GM12878 (cell line): ENCODE measurements at regions not wholly inside any gene's neighbourhood (a gene's known extent, or its start where the extent isn't known, plus 50 kb on each side); places are given as distances from the start of the nearest gene placed in this dataset.

Experiments used
- ATAC-seq: fragments of 200-7000 bp; cut with Tn5 transposase; 3 replicates; pipeline ENCODE4 v1.9.1; 2020; ENCODE audit warnings: mild to moderate bottlenecking, moderate library complexity
- BruUV-seq: library from RNA; stranded (reverse); fragments of 400-500 nt; replicated peaks from 2 replicates; lab custom pipeline; 2021; lab: Mats Ljungman, UMichigan
- CTCF ChIA-PET: fragments of 300-600 bp; sonication (Branson Sonifier 250); formaldehyde crosslinking; extraction: SDS; loops from one replicate; lab custom pipeline; 2021; ENCODE audit warnings: inconsistent platforms; lab: Yijun Ruan, JAX
- POLR2A ChIA-PET: fragments of 350-600 bp; formaldehyde crosslinking; extraction: SDS; loops from one replicate; lab custom pipeline; 2021; ENCODE audit warnings: inconsistent platforms; lab: Charles Lee
- RAD21 ChIA-PET: fragments of 300-600 bp; sonication (Branson Sonifier 250); formaldehyde crosslinking; loops from one replicate; lab custom pipeline; 2023; ENCODE audit warnings: antibody characterized with exemption; ENCODE audit not compliant: unreplicated experiment; lab: Charles Lee
- SMC1A ChIA-PET: fragments of 300-600 bp; sonication (Branson Sonifier 250); formaldehyde crosslinking; loops from one replicate; lab custom pipeline; 2023; ENCODE audit not compliant: unreplicated experiment, uncharacterized antibody; lab: Charles Lee
- DNase-seq: peaks from one replicate; pipeline ENCODE4 v3.0.0-alpha.2; 2011; ENCODE audit warnings: low read depth, low spot score
- FAIRE-seq: peaks from 3 replicates; lab custom pipeline; 2011; peaks lifted over from hg19 to GRCh38; lab: Jason Lieb, UNC
- H2AFZ ChIP-seq: 2 replicates; pipeline ENCODE4 v1.6.0; 2011; ENCODE audit warnings: low read depth, low read length, control low read depth; ENCODE audit not compliant: control insufficient read depth
- H3K27ac ChIP-seq: 2 replicates; pipeline ENCODE4 v1.5.1; 2011; ENCODE audit warnings: control low read depth; ENCODE audit not compliant: control insufficient read depth, insufficient read depth
- H3K27me3 ChIP-seq, 2 experiments: replicated peaks in 1 of 2; 2 replicates each; pipeline versions ENCODE4 v1.6.0 to v1.6.1; 2011; ENCODE audit warnings: low read length in 1 of 2; ENCODE audit not compliant: control insufficient read depth in 2 of 2, insufficient read depth in 2 of 2
- H3K36me3 ChIP-seq, 2 experiments: 2 replicates each; pipeline ENCODE4 v1.5.1; 2011; ENCODE audit warnings: low read length in 1 of 2; ENCODE audit not compliant: control insufficient read depth in 2 of 2, insufficient read depth in 2 of 2
- H3K4me1 ChIP-seq: 2 replicates; pipeline ENCODE4 v1.6.1; 2011; ENCODE audit warnings: mild to moderate bottlenecking, low read length, moderate library complexity, mixed read lengths; ENCODE audit not compliant: control insufficient read depth, insufficient read depth
- H3K4me2 ChIP-seq: 2 replicates; pipeline ENCODE4 v1.6.0; 2011; ENCODE audit warnings: control low read depth; ENCODE audit not compliant: control insufficient read depth, insufficient read depth
- H3K4me3 ChIP-seq: fragments of 200-600 bp; sonication (generic); 2 replicates; pipeline ENCODE4 v1.5.1; 2016
- H3K79me2 ChIP-seq: 2 replicates; pipeline ENCODE4 v1.6.0; 2011; ENCODE audit warnings: low read length; ENCODE audit not compliant: control insufficient read depth, insufficient read depth
- H3K9ac ChIP-seq: 2 replicates; pipeline ENCODE4 v1.8.0; 2011; ENCODE audit warnings: low read length, control low read depth, mixed read lengths; ENCODE audit not compliant: control insufficient read depth, insufficient read depth
- H3K9me3 ChIP-seq: replicated peaks from 3 replicates; pipeline ENCODE4 v1.5.1; 2011; ENCODE audit warnings: mild to moderate bottlenecking, low read length; ENCODE audit not compliant: control insufficient read depth, insufficient read depth
- H4K20me1 ChIP-seq: 2 replicates; pipeline ENCODE4 v1.6.0; 2011; ENCODE audit not compliant: control insufficient read depth, insufficient read depth
- CEBPB ChIP-seq, 2 experiments: fragments of 150-350 bp in 1 of 2; IDR thresholded peaks; 2 replicates each; pipeline ENCODE4 v1.6.1; 2012 to 2014; ENCODE audit warnings: low read depth in 2 of 2, low read length in 2 of 2, borderline replicate concordance in 1 of 2, inconsistent platforms in 1 of 2
- CHD4 ChIP-seq: fragments of 200-600 bp; sonication (generic); IDR thresholded peaks from 2 replicates; pipeline ENCODE4 v1.6.1; 2016; ENCODE audit warnings: mild to moderate bottlenecking
- EED ChIP-seq: sonication (generic); IDR thresholded peaks from 2 replicates; pipeline ENCODE4 v1.6.1; 2016; ENCODE audit warnings: antibody characterized with exemption, low read depth
- KLF5 ChIP-seq: fragments of 450-650 bp; IDR thresholded peaks from 2 replicates; pipeline ENCODE4 v1.6.1; 2014; ENCODE audit warnings: mild to moderate bottlenecking; ENCODE audit not compliant: partially characterized antibody
- MTA3 ChIP-seq: IDR thresholded peaks from 2 replicates; pipeline ENCODE4 v1.6.1; 2012; ENCODE audit warnings: low read length, inconsistent platforms, borderline replicate concordance
- NR2F1 ChIP-seq: fragments of 450-650 bp; conservative IDR thresholded peaks from 2 replicates; pipeline ENCODE4 v1.6.1; 2017; ENCODE audit warnings: mild to moderate bottlenecking
- WGBS: methylation state at CpG from one replicate; pipeline ENCODE4 v1.1.6; 2016; ENCODE audit warnings: low lambda C conversion rate; ENCODE audit not compliant: insufficient replicate concordance, insufficient coverage; ENCODE audit errors: missing lambda C conversion rate; 5-methylcytosine and 5-hydroxymethylcytosine counted together
- in situ Hi-C: fragments of 300-500 bp; cut with MboI; formaldehyde crosslinking; loops from 9 replicates; pipeline ENCODE4 v1.14.3; 2018; ENCODE audit warnings: mixed read lengths
- intact Hi-C: fragments of 100-400 bp; cut with micrococcal nuclease; formaldehyde crosslinking; loops from one replicate; pipeline ENCODE4 v1.14.2; 2022; ENCODE audit not compliant: unreplicated experiment
- TF ChIP-seq, protein P1 (sequence below), 3 experiments: IDR thresholded peaks in 2 of 3; conservative IDR thresholded peaks in 1 of 3; 2 replicates each; pipeline ENCODE4 v1.5.1; 2011; ENCODE audit warnings: low read depth in 3 of 3, low read length in 3 of 3, mild to moderate bottlenecking in 3 of 3, control low read depth in 2 of 3, moderate library complexity in 2 of 3, inconsistent platforms in 1 of 3, mixed read lengths in 1 of 3; ENCODE audit not compliant: control insufficient read depth in 2 of 3, insufficient read depth in 1 of 3; ENCODE audit errors: extremely low read depth in 1 of 3

DNA sequence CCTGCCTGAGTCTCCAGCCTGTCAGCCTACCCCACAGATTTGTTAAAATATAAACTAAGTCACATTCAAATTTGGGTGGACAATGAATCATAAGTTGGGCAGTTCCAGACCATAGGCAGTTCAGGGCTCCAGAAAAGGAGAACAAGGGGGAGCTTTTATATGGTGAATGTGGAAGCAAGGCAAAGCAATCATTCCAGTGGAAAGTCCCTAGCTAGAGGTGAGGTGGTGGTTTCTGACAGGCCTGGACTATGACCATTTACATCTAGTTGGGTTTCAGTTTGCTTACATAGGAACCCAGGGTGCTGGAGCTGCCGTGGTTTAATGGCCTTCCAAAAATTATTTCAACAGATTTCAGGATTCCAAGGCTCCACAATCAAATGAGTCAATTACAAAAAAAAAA, 207.3 kb downstream of the AEBP2 start:
- Histone ChIP-seq H3K27ac (no peak overlapping the region), H4K20me1 (no peaks in the 10 kb centered on the region), H3K9me3 (peaks cover 3% of the 10 kb centered on the region; the same call in 2 of the 3 replicates), H3K79me2 (no peaks in the 10 kb centered on the region), H3K9ac (no peak overlapping the region), H3K4me1 (no peaks in the 10 kb centered on the region), H3K4me2 (no peak overlapping the region)
- intact Hi-C loops = no loop called here
- SMC1A ChIA-PET = no interaction called here
- in situ Hi-C loops = no loop called here
- POLR2A ChIA-PET = no interaction called here
- no TSS peak for BruUV-seq
- no peak for DNase-seq
- RAD21 ChIA-PET = no interaction called here
- whole genome bisulfite sequencing = 0% methylated on average over 1 of the region's 1 CpG
- FAIRE-seq = no peak
- ATAC-seq = peak; percentile 58
- TF ChIP-seq NR2F1 (no peak), EED (no peak), CEBPB (IDR thresholded peaks at IDR 0.05; ENCODE audit: borderline replicate concordance in 1 of 2, low read depth in 2 of 2, low read length in 2 of 2) (no peak), MTA3 (no peak), CHD4 (no peak), KLF5 (no peak)
- TF ChIP-seq, protein P1, sequence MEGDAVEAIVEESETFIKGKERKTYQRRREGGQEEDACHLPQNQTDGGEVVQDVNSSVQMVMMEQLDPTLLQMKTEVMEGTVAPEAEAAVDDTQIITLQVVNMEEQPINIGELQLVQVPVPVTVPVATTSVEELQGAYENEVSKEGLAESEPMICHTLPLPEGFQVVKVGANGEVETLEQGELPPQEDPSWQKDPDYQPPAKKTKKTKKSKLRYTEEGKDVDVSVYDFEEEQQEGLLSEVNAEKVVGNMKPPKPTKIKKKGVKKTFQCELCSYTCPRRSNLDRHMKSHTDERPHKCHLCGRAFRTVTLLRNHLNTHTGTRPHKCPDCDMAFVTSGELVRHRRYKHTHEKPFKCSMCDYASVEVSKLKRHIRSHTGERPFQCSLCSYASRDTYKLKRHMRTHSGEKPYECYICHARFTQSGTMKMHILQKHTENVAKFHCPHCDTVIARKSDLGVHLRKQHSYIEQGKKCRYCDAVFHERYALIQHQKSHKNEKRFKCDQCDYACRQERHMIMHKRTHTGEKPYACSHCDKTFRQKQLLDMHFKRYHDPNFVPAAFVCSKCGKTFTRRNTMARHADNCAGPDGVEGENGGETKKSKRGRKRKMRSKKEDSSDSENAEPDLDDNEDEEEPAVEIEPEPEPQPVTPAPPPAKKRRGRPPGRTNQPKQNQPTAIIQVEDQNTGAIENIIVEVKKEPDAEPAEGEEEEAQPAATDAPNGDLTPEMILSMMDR (IDR thresholded peaks at IDR 0.05 in 2 of 3, conservative IDR thresholded peaks at IDR 0.05 in 1 of 3; ENCODE audit: control insufficient read depth in 2 of 3, extremely low read depth in 1 of 3, insufficient read depth in 1 of 3, low read depth in 3 of 3, low read length in 3 of 3) = no peak
- TF ChIP-seq, all 136 proteins: peak for 0
- Histone ChIP-seq H3K4me3 (no peak overlapping the region), H2AFZ (no peak overlapping the region), H3K27me3 (no peaks in the 10 kb centered on the region), H3K36me3 (no peaks in the 10 kb centered on the region)
- CTCF ChIA-PET = no interaction called here
